IMR-90 (cell line): ENCODE measurements at regions not wholly inside any gene's neighbourhood (a gene's known extent, or its start where the extent isn't known, plus 50 kb on each side); places are given as distances from the start of the nearest gene placed in this dataset.

ENCODE experiments used
- ATAC-seq: fragments of 200-7000 bp; cut with Tn5 transposase; 2 replicates; pipeline ENCODE4 v1.9.1; 2020; ENCODE audit warnings: low read depth, mild to moderate bottlenecking, moderate library complexity
- BruUV-seq: library from RNA; stranded (reverse); fragments of 400-500 nt; replicated peaks from 2 replicates; lab custom pipeline; 2021; lab: Mats Ljungman, UMichigan
- CTCF ChIA-PET: fragments of 300-600 bp; formaldehyde crosslinking; extraction: SDS; loops from one replicate; lab custom pipeline; 2021; ENCODE audit warnings: antibody characterized with exemption; lab: Yijun Ruan, JAX
- POLR2A ChIA-PET: fragments of 300-600 bp; sonication (Branson Sonifier 250); formaldehyde crosslinking; loops from one replicate; lab custom pipeline; 2022; ENCODE audit warnings: antibody characterized with exemption; ENCODE audit not compliant: unreplicated experiment; lab: Charles Lee
- DNase-seq: peaks from one replicate; pipeline ENCODE4 v3.0.0; 2013
- H2AFZ ChIP-seq: replicated peaks from 2 replicates; pipeline ENCODE3; 2013; ENCODE audit warnings: low read length, mild to moderate bottlenecking; ENCODE audit not compliant: poor library complexity
- H2AK5ac ChIP-seq: 2 replicates; pipeline ENCODE4 v1.6.1; 2013; ENCODE audit warnings: low read depth, low read length, inconsistent platforms
- H2AK9ac ChIP-seq: replicated peaks from 2 replicates; pipeline ENCODE3; 2013; ENCODE audit warnings: mild to moderate bottlenecking, low read depth, low read length, moderate library complexity; ENCODE audit not compliant: poor library complexity
- H2BK120ac ChIP-seq: 2 replicates; pipeline ENCODE4 v1.6.1; 2013; ENCODE audit warnings: low read depth, low read length, inconsistent platforms
- H2BK15ac ChIP-seq: 3 replicates; pipeline ENCODE4 v1.6.1; 2013; ENCODE audit warnings: low read depth, low read length, inconsistent platforms
- H2BK20ac ChIP-seq: 2 replicates; pipeline ENCODE4 v1.6.1; 2013; ENCODE audit warnings: low read depth, mild to moderate bottlenecking, inconsistent platforms, low read length, moderate library complexity
- H2BK5ac ChIP-seq: 2 replicates; pipeline ENCODE4 v1.6.1; 2013; ENCODE audit warnings: mild to moderate bottlenecking, low read depth, low read length, inconsistent platforms; ENCODE audit not compliant: poor library complexity, severe bottlenecking
- H3K14ac ChIP-seq: replicated peaks from 2 replicates; pipeline ENCODE4 v1.6.1; 2013; ENCODE audit warnings: low read depth, low read length, inconsistent platforms
- H3K18ac ChIP-seq: 2 replicates; pipeline ENCODE4 v1.6.1; 2013; ENCODE audit warnings: low read depth, low read length, control low read depth
- H3K23ac ChIP-seq: 2 replicates; pipeline ENCODE4 v1.6.1; 2013; ENCODE audit warnings: low read depth, low read length, inconsistent platforms
- H3K27ac ChIP-seq: 2 replicates; pipeline ENCODE4 v1.5.1; 2013; ENCODE audit warnings: mild to moderate bottlenecking, control low read depth, low read length; ENCODE audit not compliant: insufficient read depth
- H3K27me3 ChIP-seq: 2 replicates; pipeline ENCODE4 v1.6.1; 2013; ENCODE audit warnings: low read length; ENCODE audit not compliant: control insufficient read depth, insufficient read depth
- H3K36me3 ChIP-seq: 2 replicates; pipeline ENCODE4 v1.6.1; 2013; ENCODE audit warnings: low read length, mixed read lengths; ENCODE audit not compliant: control insufficient read depth, insufficient read depth
- H3K4ac ChIP-seq: 2 replicates; pipeline ENCODE4 v1.6.1; 2013; ENCODE audit warnings: low read depth, low read length, inconsistent platforms
- H3K4me1 ChIP-seq: 2 replicates; pipeline ENCODE4 v1.6.1; 2013; ENCODE audit warnings: low read length, mixed read lengths; ENCODE audit not compliant: control insufficient read depth, insufficient read depth
- H3K4me2 ChIP-seq: 2 replicates; pipeline ENCODE4 v1.6.1; 2013; ENCODE audit warnings: low read depth, mild to moderate bottlenecking, control low read depth, low read length, moderate library complexity
- H3K4me3 ChIP-seq: 2 replicates; pipeline ENCODE4 v1.5.1; 2013; ENCODE audit warnings: low read depth, mild to moderate bottlenecking, control low read depth, low read length, moderate library complexity; ENCODE audit not compliant: insufficient read depth
- H3K56ac ChIP-seq: 2 replicates; pipeline ENCODE4 v1.6.1; 2013; ENCODE audit warnings: low read length, inconsistent platforms; ENCODE audit not compliant: insufficient read depth; ENCODE audit errors: extremely low read depth
- H3K79me1 ChIP-seq, 2 experiments: 2 replicates each; pipeline ENCODE4 v1.6.1; 2013; ENCODE audit warnings: low read length in 2 of 2, inconsistent platforms in 1 of 2, low read depth in 1 of 2
- H3K9ac ChIP-seq: 2 replicates; pipeline ENCODE4 v1.6.1; 2013; ENCODE audit warnings: low read depth, low read length, control low read depth
- H3K9me1 ChIP-seq: 2 replicates; pipeline ENCODE4 v1.6.1; 2013; ENCODE audit warnings: low read length, inconsistent platforms; ENCODE audit not compliant: insufficient read depth
- H3K9me3 ChIP-seq: 2 replicates; pipeline ENCODE4 v1.6.1; 2013; ENCODE audit warnings: low read length; ENCODE audit not compliant: control insufficient read depth, insufficient read depth
- H4K20me1 ChIP-seq: 2 replicates; pipeline ENCODE4 v1.6.1; 2013; ENCODE audit warnings: low read length, inconsistent platforms; ENCODE audit not compliant: insufficient read depth
- H4K5ac ChIP-seq: 2 replicates; pipeline ENCODE4 v1.6.1; 2013; ENCODE audit warnings: mild to moderate bottlenecking, low read depth, low read length, control low read depth
- H4K8ac ChIP-seq, 2 experiments: 2 replicates each; pipeline ENCODE4 v1.6.1; 2013; ENCODE audit warnings: low read depth in 2 of 2, low read length in 2 of 2, control low read depth in 1 of 2, inconsistent platforms in 1 of 2
- H4K91ac ChIP-seq: 2 replicates; pipeline ENCODE4 v1.6.1; 2013; ENCODE audit warnings: low read depth, low read length, inconsistent platforms; ENCODE audit not compliant: insufficient read depth
- CEBPB ChIP-seq: IDR thresholded peaks from 2 replicates; pipeline ENCODE4 v1.6.1; 2012; ENCODE audit warnings: low read depth, low read length, improper control_type of control experiment
- MAFK ChIP-seq: IDR thresholded peaks from 2 replicates; pipeline ENCODE4 v1.6.1; 2012; ENCODE audit warnings: low read depth, low read length, improper control_type of control experiment
- MAZ ChIP-seq: IDR thresholded peaks from 2 replicates; pipeline ENCODE4 v1.6.1; 2012; ENCODE audit warnings: low read depth, mild to moderate bottlenecking, low read length, improper control_type of control experiment, moderate library complexity, borderline replicate concordance
- NFE2L2 ChIP-seq: fragments of 150-350 bp; IDR thresholded peaks from 2 replicates; pipeline ENCODE4 v1.6.1; 2016; ENCODE audit warnings: low read depth, mild to moderate bottlenecking, low read length
- POLR2A ChIP-seq: IDR thresholded peaks from 2 replicates; pipeline ENCODE4 v1.6.1; 2012; ENCODE audit warnings: mild to moderate bottlenecking, low read depth, low read length
- RAD21 ChIP-seq: IDR thresholded peaks from 2 replicates; pipeline ENCODE4 v1.6.1; 2012; ENCODE audit warnings: low read length, improper control_type of control experiment
- SMC3 ChIP-seq: fragments of 150-350 bp; IDR thresholded peaks from 2 replicates; pipeline ENCODE4 v1.6.1; 2016; ENCODE audit warnings: low read depth, mild to moderate bottlenecking, antibody characterized with exemption, low read length, moderate library complexity
- WGBS, 2 experiments: methylation state at CpG; one replicate each; pipeline versions ENCODE4 v1.1.5 to v1.1.7; 2013; ENCODE audit warnings: missing lambda C conversion rate in 2 of 2; ENCODE audit not compliant: insufficient read length in 1 of 2; ENCODE audit errors: extremely low coverage in 2 of 2; 5-methylcytosine and 5-hydroxymethylcytosine counted together
- dilution Hi-C: fragments of 300-500 bp; cut with HindIII; formaldehyde crosslinking; loops from one replicate; pipeline ENCODE4 v1.14.3; 2018; ENCODE audit warnings: low sequenced_read_pairs; ENCODE audit not compliant: unreplicated experiment
- in situ Hi-C: fragments of 300-500 bp; cut with MboI; formaldehyde crosslinking; loops from 3 replicates; pipeline ENCODE4 v1.14.3; 2019; ENCODE audit warnings: low sequenced_read_pairs, inconsistent platforms, mixed read lengths
- intact Hi-C: fragments of 100-400 bp; cut with micrococcal nuclease; formaldehyde crosslinking; loops from 2 replicates; pipeline ENCODE4 v1.10.0; 2022
- TF ChIP-seq, protein P1 (sequence below): fragments of 150-350 bp; IDR thresholded peaks from 2 replicates; pipeline ENCODE4 v1.6.1; 2017; ENCODE audit warnings: mild to moderate bottlenecking, antibody characterized with exemption, low read length, low read depth
- TF ChIP-seq, protein P2 (sequence below): conservative IDR thresholded peaks from 2 replicates; pipeline ENCODE4 v1.5.1; 2012; ENCODE audit warnings: mild to moderate bottlenecking, low read depth, low read length, improper control_type of control experiment

DNA sequence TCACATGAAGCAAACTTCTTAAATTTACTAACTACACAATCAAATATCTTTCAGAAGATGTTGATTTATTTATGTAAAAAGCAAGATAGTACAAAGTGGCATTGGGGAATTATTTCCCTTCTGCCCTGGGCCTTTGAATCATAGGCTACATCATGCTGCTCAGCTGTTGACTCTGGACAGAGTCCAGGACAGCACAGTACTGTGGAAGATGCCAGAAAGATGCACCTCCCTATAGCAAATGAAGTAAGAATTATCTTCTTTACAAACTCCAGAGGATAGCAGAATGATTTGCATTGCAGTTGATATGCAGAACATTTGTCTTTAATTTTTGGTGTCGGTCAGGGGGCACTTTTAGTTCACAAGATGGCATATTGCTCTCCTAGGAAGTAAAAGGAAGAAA is 1354.5 kb upstream of the ZEB2 start:
- no peak overlapping the region for H2BK120ac ChIP-seq
- H3K27me3 ChIP-seq: no peaks in the 10 kb centered on the region
- ATAC-seq (peak; percentile 71), DNase-seq (peak; percentile 64)
- CTCF ChIA-PET: no interaction called here
- intact Hi-C loops: no loop called here
- H4K8ac ChIP-seq: no peak overlapping the region
- in situ Hi-C loops: no loop called here
- no peaks in the 10 kb centered on the region for H3K36me3 ChIP-seq
- no peak overlapping the region for H2BK20ac ChIP-seq
- H3K56ac ChIP-seq: no peak overlapping the region
- H3K4ac ChIP-seq: no peak overlapping the region
- no peaks in the 10 kb centered on the region for H4K20me1 ChIP-seq
- H3K27ac ChIP-seq: no peak overlapping the region
- no CpG with 5 or more reads among the region's 1 CpG for WGBS, 2 experiments
- H3K4me3 ChIP-seq: no peak overlapping the region
- dilution Hi-C loops: no loop called here
- H2AK9ac ChIP-seq: no peak overlapping the region
- no peak overlapping the region for H3K9ac ChIP-seq
- POLR2A ChIA-PET: no interaction called here
- TF ChIP-seq MAZ: no peak
- TF ChIP-seq MAFK: no peak
- no peak for TF ChIP-seq POLR2A
- TF ChIP-seq CEBPB: no peak
- TF ChIP-seq SMC3: no peak
- TF ChIP-seq RAD21: no peak
- no peak for TF ChIP-seq NFE2L2
- TF ChIP-seq, protein P1, sequence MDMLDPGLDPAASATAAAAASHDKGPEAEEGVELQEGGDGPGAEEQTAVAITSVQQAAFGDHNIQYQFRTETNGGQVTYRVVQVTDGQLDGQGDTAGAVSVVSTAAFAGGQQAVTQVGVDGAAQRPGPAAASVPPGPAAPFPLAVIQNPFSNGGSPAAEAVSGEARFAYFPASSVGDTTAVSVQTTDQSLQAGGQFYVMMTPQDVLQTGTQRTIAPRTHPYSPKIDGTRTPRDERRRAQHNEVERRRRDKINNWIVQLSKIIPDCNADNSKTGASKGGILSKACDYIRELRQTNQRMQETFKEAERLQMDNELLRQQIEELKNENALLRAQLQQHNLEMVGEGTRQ: no peak
- TF ChIP-seq, protein P2, sequence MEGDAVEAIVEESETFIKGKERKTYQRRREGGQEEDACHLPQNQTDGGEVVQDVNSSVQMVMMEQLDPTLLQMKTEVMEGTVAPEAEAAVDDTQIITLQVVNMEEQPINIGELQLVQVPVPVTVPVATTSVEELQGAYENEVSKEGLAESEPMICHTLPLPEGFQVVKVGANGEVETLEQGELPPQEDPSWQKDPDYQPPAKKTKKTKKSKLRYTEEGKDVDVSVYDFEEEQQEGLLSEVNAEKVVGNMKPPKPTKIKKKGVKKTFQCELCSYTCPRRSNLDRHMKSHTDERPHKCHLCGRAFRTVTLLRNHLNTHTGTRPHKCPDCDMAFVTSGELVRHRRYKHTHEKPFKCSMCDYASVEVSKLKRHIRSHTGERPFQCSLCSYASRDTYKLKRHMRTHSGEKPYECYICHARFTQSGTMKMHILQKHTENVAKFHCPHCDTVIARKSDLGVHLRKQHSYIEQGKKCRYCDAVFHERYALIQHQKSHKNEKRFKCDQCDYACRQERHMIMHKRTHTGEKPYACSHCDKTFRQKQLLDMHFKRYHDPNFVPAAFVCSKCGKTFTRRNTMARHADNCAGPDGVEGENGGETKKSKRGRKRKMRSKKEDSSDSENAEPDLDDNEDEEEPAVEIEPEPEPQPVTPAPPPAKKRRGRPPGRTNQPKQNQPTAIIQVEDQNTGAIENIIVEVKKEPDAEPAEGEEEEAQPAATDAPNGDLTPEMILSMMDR: no peak
- H2BK15ac ChIP-seq: no peak overlapping the region
- no peak overlapping the region for H3K4me2 ChIP-seq
- no peaks in the 10 kb centered on the region for H3K79me1 ChIP-seq
- no peak overlapping the region for H4K91ac ChIP-seq
- no peak overlapping the region for H2AK5ac ChIP-seq
- no peak overlapping the region for H4K5ac ChIP-seq
- no peak overlapping the region for H3K23ac ChIP-seq
- no peaks in the 10 kb centered on the region for H3K4me1 ChIP-seq
- H3K14ac ChIP-seq: no peak overlapping the region
- H3K9me1 ChIP-seq: no peaks in the 10 kb centered on the region
- no peak overlapping the region for H2BK5ac ChIP-seq
- no peaks in the 10 kb centered on the region for H3K9me3 ChIP-seq
- no TSS peak for BruUV-seq
- H3K18ac ChIP-seq: no peak overlapping the region
- no peak overlapping the region for H2AFZ ChIP-seq
